Neural crest cell (in vitro differentiated cells): ENCODE measurements at regions not wholly inside any gene's neighbourhood (a gene's known extent, or its start where the extent isn't known, plus 50 kb on each side); places are given as distances from the start of the nearest gene placed in this dataset.
"Not testable (repeated sequence)": the region's sequence is repeated elsewhere in the genome, so short reads cannot be mapped to it uniquely, and the experiment has no call there.

Experiments
- DNase-seq: peaks from one replicate; pipeline ENCODE4 v3.0.0; 2021; ENCODE audit warnings: low read depth, mixed read lengths, low spot score
- H3K27ac Mint-ChIP-seq: one replicate; pipeline ENCODE4 v1.8.0; 2021; ENCODE audit warnings: mild to moderate bottlenecking, mixed read lengths; ENCODE audit not compliant: unreplicated experiment
- H3K27me3 Mint-ChIP-seq: 2 replicates; pipeline ENCODE4 v1.8.0; 2021; ENCODE audit warnings: low read depth, mild to moderate bottlenecking, mixed read lengths
- H3K36me3 Mint-ChIP-seq: 2 replicates; pipeline ENCODE4 v1.8.0; 2021; ENCODE audit warnings: low read depth, mild to moderate bottlenecking, mixed read lengths
- H3K4me1 Mint-ChIP-seq: 2 replicates; pipeline ENCODE4 v1.8.0; 2021; ENCODE audit warnings: mixed read lengths
- H3K4me3 Mint-ChIP-seq: one replicate; pipeline ENCODE4 v1.8.0; 2021; ENCODE audit warnings: mild to moderate bottlenecking, mixed read lengths
- H3K9me3 Mint-ChIP-seq: 2 replicates; pipeline ENCODE4 v1.8.0; 2021; ENCODE audit warnings: mixed read lengths
- CTCF ChIP-seq: fragments of 200-600 bp; sonication (generic); conservative IDR thresholded peaks from 2 replicates; pipeline ENCODE4 v1.5.0; 2021; ENCODE audit warnings: antibody characterized with exemption, mild to moderate bottlenecking

GRCh38 chr16:70014915-70015314 lies 63.8 kb downstream of the CLEC18A start:
- not testable (repeated sequence) for H3K27me3 Mint-ChIP-seq, H3K4me3 Mint-ChIP-seq, H3K36me3 Mint-ChIP-seq, H3K9me3 Mint-ChIP-seq, DNase-seq, H3K27ac Mint-ChIP-seq, H3K4me1 Mint-ChIP-seq

GRCh38 chr16:70016751-70017150 lies 65.6 kb downstream of the CLEC18A start:
- not testable (repeated sequence) for H3K27me3 Mint-ChIP-seq, H3K4me3 Mint-ChIP-seq, H3K27ac Mint-ChIP-seq, H3K4me1 Mint-ChIP-seq, DNase-seq, H3K9me3 Mint-ChIP-seq
- peaks cover 11% of the 10 kb centered on the region for H3K36me3 Mint-ChIP-seq

- Mint-ChIP-seq H3K4me3 (no peak overlapping the region), H3K27ac (no peak overlapping the region), H3K27me3 (no peaks in the 10 kb centered on the region), H3K9me3 (no peaks in the 10 kb centered on the region), H3K4me1 (no peaks in the 10 kb centered on the region), H3K36me3 (peaks cover 13% of the 10 kb centered on the region)
- peak; percentile 53 for TF ChIP-seq CTCF
- DNase-seq = no peak
Measured at GRCh38 chr16:70018254-70018653, 67.1 kb downstream of the CLEC18A start.

GRCh38 chr16:70023207-70023606 lies 72.1 kb downstream of the CLEC18A start:
- not testable (repeated sequence) for H3K27me3 Mint-ChIP-seq, H3K4me1 Mint-ChIP-seq, H3K27ac Mint-ChIP-seq, DNase-seq, H3K9me3 Mint-ChIP-seq, H3K4me3 Mint-ChIP-seq
- peaks cover 12% of the 10 kb centered on the region for H3K36me3 Mint-ChIP-seq

- H3K27ac Mint-ChIP-seq, H3K4me3 Mint-ChIP-seq, H3K27me3 Mint-ChIP-seq, DNase-seq, H3K9me3 Mint-ChIP-seq, H3K4me1 Mint-ChIP-seq: not testable (repeated sequence)
- H3K36me3 Mint-ChIP-seq = peaks cover 12% of the 10 kb centered on the region
Measured at GRCh38 chr16:70023956-70024355, 72.8 kb downstream of the CLEC18A start.

- DNase-seq, H3K9me3 Mint-ChIP-seq, H3K27ac Mint-ChIP-seq, H3K4me1 Mint-ChIP-seq, H3K4me3 Mint-ChIP-seq, H3K36me3 Mint-ChIP-seq, H3K27me3 Mint-ChIP-seq: not testable (repeated sequence)
Measured at GRCh38 chr16:70026165-70026854, 75.2 kb downstream of the CLEC18A start.

- H3K4me3 Mint-ChIP-seq, H3K4me1 Mint-ChIP-seq, H3K36me3 Mint-ChIP-seq, H3K9me3 Mint-ChIP-seq, DNase-seq, H3K27me3 Mint-ChIP-seq, H3K27ac Mint-ChIP-seq: not testable (repeated sequence)
Measured at GRCh38 chr16:70032906-70033305, 81.2 kb upstream of the PDPR start.

GRCh38 chr16:70037913-70038312 lies 76.2 kb upstream of the PDPR start:
- H3K9me3 Mint-ChIP-seq, H3K27me3 Mint-ChIP-seq, H3K4me3 Mint-ChIP-seq, H3K4me1 Mint-ChIP-seq, H3K27ac Mint-ChIP-seq, H3K36me3 Mint-ChIP-seq, DNase-seq: not testable (repeated sequence)

GRCh38 chr16:70040554-70040953 lies 73.6 kb upstream of the PDPR start:
- not testable (repeated sequence) for H3K4me1 Mint-ChIP-seq, H3K9me3 Mint-ChIP-seq, DNase-seq, H3K4me3 Mint-ChIP-seq, H3K36me3 Mint-ChIP-seq, H3K27me3 Mint-ChIP-seq, H3K27ac Mint-ChIP-seq

GRCh38 chr16:70043538-70044067 lies 70.5 kb upstream of the PDPR start:
- H3K4me3 Mint-ChIP-seq, H3K36me3 Mint-ChIP-seq, H3K9me3 Mint-ChIP-seq, H3K27me3 Mint-ChIP-seq, H3K4me1 Mint-ChIP-seq, DNase-seq, H3K27ac Mint-ChIP-seq: not testable (repeated sequence)

GRCh38 chr16:70046560-70046959 lies 67.6 kb upstream of the PDPR start:
- H3K9me3 Mint-ChIP-seq, H3K27ac Mint-ChIP-seq: not testable (repeated sequence)

GRCh38 chr16:70048083-70048482 lies 66.0 kb upstream of the PDPR start:
- not testable (repeated sequence) for H3K4me1 Mint-ChIP-seq, H3K27me3 Mint-ChIP-seq

More at GRCh38 chr16:70046560-70046959, 67.6 kb upstream of the PDPR start:
- not testable (repeated sequence) for H3K36me3 Mint-ChIP-seq, H3K27me3 Mint-ChIP-seq, H3K4me3 Mint-ChIP-seq, DNase-seq, H3K4me1 Mint-ChIP-seq

GRCh38 chr16:70058056-70058455 lies 56.1 kb upstream of the PDPR start:
- H3K9me3 Mint-ChIP-seq = not testable (repeated sequence)

More at GRCh38 chr16:70048083-70048482, 66.0 kb upstream of the PDPR start:
- H3K4me3 Mint-ChIP-seq, DNase-seq, H3K36me3 Mint-ChIP-seq, H3K9me3 Mint-ChIP-seq, H3K27ac Mint-ChIP-seq: not testable (repeated sequence)

More at GRCh38 chr16:70058056-70058455, 56.1 kb upstream of the PDPR start:
- not testable (repeated sequence) for H3K27me3 Mint-ChIP-seq, H3K27ac Mint-ChIP-seq, H3K36me3 Mint-ChIP-seq, DNase-seq, H3K4me3 Mint-ChIP-seq, H3K4me1 Mint-ChIP-seq
